ENCODE measurements at regions not wholly inside any gene's neighbourhood (a gene's known extent, or its start where the extent isn't known, plus 50 kb on each side); places are given as distances from the start of the nearest gene placed in this dataset.

- DNase-seq, result no peak
These were observed 212.9 kb upstream of the UMPS start for GRCh38 chr3:124517306-124517705.

- DNase-seq, result no peak
These were observed 211.9 kb upstream of the UMPS start for GRCh38 chr3:124518350-124518749.

GRCh38 chr3:124519591-124520194 lies 210.6 kb upstream of the UMPS start:
- DNase-seq, result no peak

GRCh38 chr3:124520970-124521369 lies 209.3 kb upstream of the UMPS start:
- no peak for DNase-seq

GRCh38 chr3:124522082-124522625 lies 208.1 kb upstream of the UMPS start:
- DNase-seq, result no peak

- no peak for DNase-seq
These were observed 203.7 kb upstream of the UMPS start for GRCh38 chr3:124526601-124527000.

GRCh38 chr3:124529826-124530571 lies 200.3 kb upstream of the UMPS start:
- DNase-seq, result no peak

GRCh38 chr3:124530916-124531315 lies 199.3 kb upstream of the UMPS start:
- DNase-seq, result no peak

- no peak for DNase-seq
These were observed 198.2 kb upstream of the UMPS start for GRCh38 chr3:124532071-124532470.

- no peak for DNase-seq
These were observed 194.9 kb upstream of the UMPS start for GRCh38 chr3:124535306-124535705.

- no peak for DNase-seq
These were observed 189.6 kb upstream of the UMPS start for GRCh38 chr3:124540550-124541211.

- DNase-seq, result no peak
These were observed 187.9 kb upstream of the UMPS start for GRCh38 chr3:124542214-124542869.

GRCh38 chr3:124545891-124546290 lies 184.4 kb upstream of the UMPS start:
- DNase-seq, result no peak

GRCh38 chr3:124552224-124552623 lies 178.0 kb upstream of the UMPS start:
- no peak for DNase-seq

GRCh38 chr3:124553178-124553577 lies 177.1 kb upstream of the UMPS start:
- no peak for DNase-seq

- no peak for DNase-seq
These were observed 173.6 kb upstream of the UMPS start for GRCh38 chr3:124556636-124557035.

- DNase-seq, result no peak
These were observed 172.6 kb upstream of the UMPS start for GRCh38 chr3:124557433-124558232.

- no peak for DNase-seq
These were observed 171.0 kb upstream of the UMPS start for GRCh38 chr3:124558991-124559845.

GRCh38 chr3:124559846-124560574 lies 170.2 kb upstream of the UMPS start:
- peak; percentile 59 for DNase-seq

GRCh38 chr3:124560666-124561215 lies 169.5 kb upstream of the UMPS start:
- DNase-seq, result no peak

Measured in activated CD4-positive, CD25-positive, alpha-beta regulatory T cell treated with anti-CD3 and anti-CD28 coated beads, Interleukin-2, amount 50 U/mL, for 72 hours (primary cell).